Nephron (organoid): ENCODE measurements at regions not wholly inside any gene's neighbourhood (a gene's known extent, or its start where the extent isn't known, plus 50 kb on each side); places are given as distances from the start of the nearest gene placed in this dataset.

Experiments used
- H3K27ac Mint-ChIP-seq, 3 experiments: 2 replicates each; pipeline ENCODE4 v1.8.0; 2020; ENCODE audit warnings: mixed read lengths in 3 of 3, mild to moderate bottlenecking in 2 of 3, moderate library complexity in 1 of 3
- H3K27me3 Mint-ChIP-seq: 2 replicates; pipeline ENCODE4 v1.8.0; 2021; ENCODE audit warnings: low read depth, mild to moderate bottlenecking, moderate library complexity, mixed read lengths
- H3K36me3 Mint-ChIP-seq: 2 replicates; pipeline ENCODE4 v1.8.0; 2020; ENCODE audit warnings: low read depth, mixed read lengths
- H3K4me1 Mint-ChIP-seq: 2 replicates; pipeline ENCODE4 v1.8.0; 2020; ENCODE audit warnings: mixed read lengths
- H3K4me3 Mint-ChIP-seq, 3 experiments: 2 replicates each; pipeline ENCODE4 v1.8.0; 2020; ENCODE audit warnings: mild to moderate bottlenecking in 3 of 3, mixed read lengths in 3 of 3, moderate library complexity in 2 of 3
- H3K9me3 Mint-ChIP-seq: 2 replicates; pipeline ENCODE4 v1.8.0; 2020; ENCODE audit warnings: mixed read lengths
- TF ChIP-seq, protein P1 (sequence below), 3 experiments: fragments of 200-600 bp; sonication (generic); IDR thresholded peaks; one replicate each; pipeline ENCODE4 v1.5.0; 2021; ENCODE audit warnings: antibody characterized with exemption in 3 of 3; ENCODE audit not compliant: unreplicated experiment in 3 of 3

GRCh38 chr10:130509881-130510689 is 373.9 kb downstream of the GLRX3 start:
- Mint-ChIP-seq H3K4me1 (no peaks in the 10 kb centered on the region), H3K9me3 (peaks cover 8% of the 10 kb centered on the region), H3K36me3 (no peaks in the 10 kb centered on the region), H3K27ac (no peak overlapping the region), H3K4me3 (no peak overlapping the region), H3K27me3 (peaks cover 17% of the 10 kb centered on the region)
- TF ChIP-seq, protein P1, sequence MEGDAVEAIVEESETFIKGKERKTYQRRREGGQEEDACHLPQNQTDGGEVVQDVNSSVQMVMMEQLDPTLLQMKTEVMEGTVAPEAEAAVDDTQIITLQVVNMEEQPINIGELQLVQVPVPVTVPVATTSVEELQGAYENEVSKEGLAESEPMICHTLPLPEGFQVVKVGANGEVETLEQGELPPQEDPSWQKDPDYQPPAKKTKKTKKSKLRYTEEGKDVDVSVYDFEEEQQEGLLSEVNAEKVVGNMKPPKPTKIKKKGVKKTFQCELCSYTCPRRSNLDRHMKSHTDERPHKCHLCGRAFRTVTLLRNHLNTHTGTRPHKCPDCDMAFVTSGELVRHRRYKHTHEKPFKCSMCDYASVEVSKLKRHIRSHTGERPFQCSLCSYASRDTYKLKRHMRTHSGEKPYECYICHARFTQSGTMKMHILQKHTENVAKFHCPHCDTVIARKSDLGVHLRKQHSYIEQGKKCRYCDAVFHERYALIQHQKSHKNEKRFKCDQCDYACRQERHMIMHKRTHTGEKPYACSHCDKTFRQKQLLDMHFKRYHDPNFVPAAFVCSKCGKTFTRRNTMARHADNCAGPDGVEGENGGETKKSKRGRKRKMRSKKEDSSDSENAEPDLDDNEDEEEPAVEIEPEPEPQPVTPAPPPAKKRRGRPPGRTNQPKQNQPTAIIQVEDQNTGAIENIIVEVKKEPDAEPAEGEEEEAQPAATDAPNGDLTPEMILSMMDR (IDR thresholded peaks at IDR 0.05; ENCODE audit: unreplicated experiment in 3 of 3): no peak

GRCh38 chr10:130510755-130511154 is 374.6 kb downstream of the GLRX3 start:
- Mint-ChIP-seq H3K4me1 (no peaks in the 10 kb centered on the region), H3K9me3 (peaks cover 3% of the 10 kb centered on the region), H3K27me3 (peaks cover 17% of the 10 kb centered on the region), H3K36me3 (no peaks in the 10 kb centered on the region), H3K4me3 (no peak overlapping the region), H3K27ac (no peak overlapping the region)
- TF ChIP-seq, protein P1 (IDR thresholded peaks at IDR 0.05; ENCODE audit: unreplicated experiment in 3 of 3): no peak

- Mint-ChIP-seq H3K9me3 (no peaks in the 10 kb centered on the region), H3K4me3 (no peak overlapping the region), H3K27me3 (peaks cover 17% of the 10 kb centered on the region), H3K27ac (no peak overlapping the region), H3K36me3 (no peaks in the 10 kb centered on the region), H3K4me1 (no peaks in the 10 kb centered on the region)
- TF ChIP-seq, protein P1 (IDR thresholded peaks at IDR 0.05; ENCODE audit: unreplicated experiment in 3 of 3): no peak
Measured at GRCh38 chr10:130511766-130512165, 375.6 kb downstream of the GLRX3 start.

- no peak overlapping the region for H3K4me3 Mint-ChIP-seq
Measured at GRCh38 chr10:130512936-130513335, 376.7 kb downstream of the GLRX3 start.

GRCh38 chr10:130513686-130514476 is 377.7 kb downstream of the GLRX3 start:
- H3K9me3 Mint-ChIP-seq: peaks cover 3% of the 10 kb centered on the region
- no peaks in the 10 kb centered on the region for H3K4me1 Mint-ChIP-seq
- H3K27me3 Mint-ChIP-seq: peaks cover 25% of the 10 kb centered on the region
- H3K27ac Mint-ChIP-seq: no peak overlapping the region
- no peak overlapping the region for H3K4me3 Mint-ChIP-seq
- H3K36me3 Mint-ChIP-seq: no peaks in the 10 kb centered on the region
- TF ChIP-seq, protein P1 (IDR thresholded peaks at IDR 0.05; ENCODE audit: unreplicated experiment in 3 of 3): no peak

More at GRCh38 chr10:130512936-130513335, 376.7 kb downstream of the GLRX3 start:
- Mint-ChIP-seq H3K27ac (no peak overlapping the region), H3K27me3 (peaks cover 26% of the 10 kb centered on the region), H3K36me3 (no peaks in the 10 kb centered on the region), H3K9me3 (peaks cover 3% of the 10 kb centered on the region), H3K4me1 (no peaks in the 10 kb centered on the region)
- TF ChIP-seq, protein P1 (IDR thresholded peaks at IDR 0.05; ENCODE audit: unreplicated experiment in 3 of 3): no peak
